ENCODE measurements at regions not wholly inside any gene's neighbourhood (a gene's known extent, or its start where the extent isn't known, plus 50 kb on each side); places are given as distances from the start of the nearest gene placed in this dataset.

DNA sequence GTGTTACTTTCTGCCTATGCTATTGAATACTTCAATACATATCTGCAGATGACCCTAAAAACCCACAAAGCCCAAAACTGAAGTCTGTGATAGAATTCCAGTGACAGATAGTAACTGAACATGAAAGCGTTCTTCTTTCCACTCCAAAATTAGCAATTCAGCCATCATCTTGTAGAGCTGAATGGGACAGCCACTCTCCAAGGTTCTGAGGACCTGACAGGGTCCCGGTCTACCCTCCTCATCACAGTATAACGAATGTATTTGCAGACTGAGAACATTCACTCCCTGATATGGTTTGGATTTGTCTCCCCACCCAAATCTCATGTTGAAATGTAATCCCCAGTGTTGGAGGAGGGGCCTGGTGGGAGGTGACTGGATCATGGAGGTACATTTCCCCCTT lies 189.5 kb downstream of the MTCL1 start:
- no peak for TF ChIP-seq CTCF (IDR thresholded peaks at IDR 0.05; ENCODE audit: low read depth, low read length)
- no peak overlapping the region for H3K4me3 ChIP-seq (ENCODE audit: low read depth, low read length)

GRCh38 chr18:8895341-8895740 lies 190.0 kb downstream of the MTCL1 start:
- TF ChIP-seq CTCF (IDR thresholded peaks at IDR 0.05; ENCODE audit: low read depth, low read length) = no peak
- no peak overlapping the region for H3K4me3 ChIP-seq (ENCODE audit: low read depth, low read length)

- H3K4me3 ChIP-seq (ENCODE audit: low read depth, low read length) = no peak overlapping the region
- no peak for TF ChIP-seq CTCF (IDR thresholded peaks at IDR 0.05; ENCODE audit: low read depth, low read length)
These were observed 190.7 kb downstream of the MTCL1 start for GRCh38 chr18:8895987-8896619.

GRCh38 chr18:8899000-8899399 lies 193.6 kb downstream of the MTCL1 start:
- TF ChIP-seq CTCF (IDR thresholded peaks at IDR 0.05; ENCODE audit: low read depth, low read length) = no peak
- no peak overlapping the region for H3K4me3 ChIP-seq (ENCODE audit: low read depth, low read length)

DNA sequence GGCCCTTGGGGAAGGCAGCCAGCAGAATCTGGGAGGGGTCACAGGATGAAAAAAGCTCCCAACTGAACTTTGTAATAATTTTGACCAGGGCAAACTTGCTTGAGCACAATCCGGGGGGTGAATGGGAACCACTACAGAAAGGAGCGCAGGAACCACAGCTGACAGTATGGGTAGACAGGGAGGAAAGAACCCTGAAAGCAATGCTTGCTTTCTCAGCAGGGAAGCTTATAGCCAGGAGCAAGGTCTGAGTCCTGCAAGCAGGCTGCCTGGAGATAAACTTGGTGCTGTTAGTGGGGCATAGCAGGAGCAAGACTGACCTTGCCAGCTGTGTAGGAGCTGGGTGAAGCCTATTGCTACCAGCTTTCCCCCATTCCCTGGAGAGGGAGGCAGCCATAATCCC lies 195.2 kb downstream of the MTCL1 start:
- TF ChIP-seq CTCF (IDR thresholded peaks at IDR 0.05; ENCODE audit: low read depth, low read length) = no peak
- H3K4me3 ChIP-seq (ENCODE audit: low read depth, low read length) = no peak overlapping the region

DNA sequence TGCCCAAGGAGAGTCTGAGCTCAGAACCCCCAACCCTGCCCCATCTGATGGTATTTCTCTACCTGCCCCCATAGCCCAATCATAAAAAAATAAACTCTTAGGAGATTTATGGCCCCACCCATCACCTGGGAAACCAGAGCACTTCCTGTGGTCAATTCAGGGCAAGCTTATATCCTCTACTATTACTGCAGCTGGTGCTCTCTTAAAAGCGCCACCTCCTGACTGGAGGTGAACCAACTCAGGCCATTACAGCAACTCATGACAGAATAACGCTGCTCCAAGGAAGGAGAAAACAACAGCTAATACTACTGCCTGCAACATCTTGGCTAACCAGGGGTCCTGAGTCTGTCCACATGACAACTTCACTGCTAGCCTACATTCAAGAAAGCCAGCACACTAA lies 195.7 kb downstream of the MTCL1 start:
- no peak overlapping the region for H3K4me3 ChIP-seq (ENCODE audit: low read depth, low read length)
- TF ChIP-seq CTCF (IDR thresholded peaks at IDR 0.05; ENCODE audit: low read depth, low read length) = no peak

DNA sequence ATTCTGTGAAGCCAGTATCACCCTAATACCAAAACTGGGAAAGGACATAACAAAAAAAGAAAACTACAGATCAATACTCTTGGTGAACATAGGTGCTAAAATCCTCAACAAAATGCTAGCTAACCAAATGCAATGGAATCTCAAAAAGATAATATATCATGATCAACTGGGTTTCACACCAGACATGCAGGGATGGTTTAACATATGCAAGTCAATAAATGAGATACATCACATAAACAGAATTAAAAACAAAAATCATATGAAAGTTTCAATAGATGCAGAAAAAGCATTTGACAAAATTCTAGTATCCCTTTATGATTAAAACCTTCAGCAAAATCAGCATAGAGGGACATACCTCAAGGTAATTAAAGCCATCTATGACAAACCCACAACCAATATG lies 198.2 kb upstream of the NDUFV2 start:
- no peak for TF ChIP-seq CTCF (IDR thresholded peaks at IDR 0.05; ENCODE audit: low read depth, low read length)
- H3K4me3 ChIP-seq (ENCODE audit: low read depth, low read length) = no peak overlapping the region
